Endothelial cell (in vitro differentiated cells): ENCODE measurements at regions not wholly inside any gene's neighbourhood (a gene's known extent, or its start where the extent isn't known, plus 50 kb on each side); places are given as distances from the start of the nearest gene placed in this dataset.

ENCODE experiments used
- DNase-seq: peaks from one replicate; pipeline ENCODE4 v3.0.0; 2021; ENCODE audit warnings: low spot score
- H3K27ac Mint-ChIP-seq: one replicate; pipeline ENCODE4 v1.8.0; 2021; ENCODE audit warnings: mixed read lengths, inconsistent platforms; ENCODE audit not compliant: unreplicated experiment
- H3K27me3 Mint-ChIP-seq: one replicate; pipeline ENCODE4 v1.8.0; 2021; ENCODE audit warnings: mild to moderate bottlenecking, moderate library complexity, mixed read lengths, inconsistent platforms; ENCODE audit not compliant: unreplicated experiment
- H3K36me3 Mint-ChIP-seq: one replicate; pipeline ENCODE4 v1.8.0; 2021; ENCODE audit warnings: mild to moderate bottlenecking, low read depth, mixed read lengths, inconsistent platforms; ENCODE audit not compliant: unreplicated experiment
- H3K4me1 Mint-ChIP-seq: one replicate; pipeline ENCODE4 v1.8.0; 2021; ENCODE audit warnings: mild to moderate bottlenecking, mixed read lengths, inconsistent platforms; ENCODE audit not compliant: unreplicated experiment
- H3K4me3 Mint-ChIP-seq: one replicate; pipeline ENCODE4 v1.8.0; 2021; ENCODE audit warnings: mild to moderate bottlenecking, mixed read lengths, inconsistent platforms; ENCODE audit not compliant: unreplicated experiment
- H3K9me3 Mint-ChIP-seq: one replicate; pipeline ENCODE4 v1.8.0; 2021; ENCODE audit warnings: mixed read lengths, inconsistent platforms; ENCODE audit not compliant: unreplicated experiment
- TF ChIP-seq, protein P1 (sequence below): fragments of 200-600 bp; sonication (generic); IDR thresholded peaks from one replicate; pipeline ENCODE4 v1.5.0; 2021; ENCODE audit warnings: antibody characterized with exemption; ENCODE audit not compliant: unreplicated experiment

DNA sequence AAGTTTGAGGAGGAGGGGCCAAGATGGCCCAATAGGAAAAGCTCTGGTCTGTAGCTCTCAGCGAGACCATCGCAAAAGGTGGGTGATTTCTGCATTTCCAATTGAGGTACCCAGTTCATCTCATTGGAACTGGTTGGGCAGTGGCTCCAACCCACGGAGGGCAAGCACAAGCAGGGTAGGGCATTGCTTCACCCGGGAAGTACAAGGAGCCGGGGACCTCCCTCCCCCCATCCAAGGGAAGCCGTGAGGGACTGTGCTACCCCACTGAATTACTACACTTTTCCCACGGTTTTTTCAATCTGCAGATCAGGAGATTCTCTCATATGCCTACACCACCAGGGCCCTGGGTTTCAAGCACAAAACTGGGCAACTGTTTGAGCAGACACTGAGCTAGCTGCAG, 58.0 kb upstream of the EFCAB3 start:
- Mint-ChIP-seq H3K36me3 (no peaks in the 10 kb centered on the region), H3K9me3 (no peaks in the 10 kb centered on the region), H3K27me3 (peaks cover 2% of the 10 kb centered on the region), H3K4me3 (no peak overlapping the region), H3K27ac (no peak overlapping the region), H3K4me1 (no peaks in the 10 kb centered on the region)
- DNase-seq, result no peak
- TF ChIP-seq, protein P1, sequence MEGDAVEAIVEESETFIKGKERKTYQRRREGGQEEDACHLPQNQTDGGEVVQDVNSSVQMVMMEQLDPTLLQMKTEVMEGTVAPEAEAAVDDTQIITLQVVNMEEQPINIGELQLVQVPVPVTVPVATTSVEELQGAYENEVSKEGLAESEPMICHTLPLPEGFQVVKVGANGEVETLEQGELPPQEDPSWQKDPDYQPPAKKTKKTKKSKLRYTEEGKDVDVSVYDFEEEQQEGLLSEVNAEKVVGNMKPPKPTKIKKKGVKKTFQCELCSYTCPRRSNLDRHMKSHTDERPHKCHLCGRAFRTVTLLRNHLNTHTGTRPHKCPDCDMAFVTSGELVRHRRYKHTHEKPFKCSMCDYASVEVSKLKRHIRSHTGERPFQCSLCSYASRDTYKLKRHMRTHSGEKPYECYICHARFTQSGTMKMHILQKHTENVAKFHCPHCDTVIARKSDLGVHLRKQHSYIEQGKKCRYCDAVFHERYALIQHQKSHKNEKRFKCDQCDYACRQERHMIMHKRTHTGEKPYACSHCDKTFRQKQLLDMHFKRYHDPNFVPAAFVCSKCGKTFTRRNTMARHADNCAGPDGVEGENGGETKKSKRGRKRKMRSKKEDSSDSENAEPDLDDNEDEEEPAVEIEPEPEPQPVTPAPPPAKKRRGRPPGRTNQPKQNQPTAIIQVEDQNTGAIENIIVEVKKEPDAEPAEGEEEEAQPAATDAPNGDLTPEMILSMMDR, result no peak

DNA sequence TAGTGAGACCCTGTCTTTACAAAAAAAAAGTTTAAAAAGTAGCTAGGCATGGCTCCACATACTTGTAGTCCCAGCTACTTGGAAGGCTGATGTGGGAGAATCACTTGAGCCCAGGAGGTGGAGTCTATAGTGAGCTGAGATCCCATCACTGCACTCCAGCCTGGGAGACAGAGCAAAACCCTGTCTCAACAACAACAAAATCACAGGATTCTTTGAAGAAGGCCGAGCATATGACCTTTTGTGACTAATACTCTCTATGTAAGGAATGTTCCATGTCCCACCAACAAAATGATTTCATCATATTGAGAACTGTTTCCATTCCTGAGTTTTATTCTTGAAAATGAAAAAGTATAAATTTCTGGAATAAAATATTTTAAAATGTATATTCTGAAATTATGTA, 58.9 kb upstream of the EFCAB3 start:
- TF ChIP-seq, protein P1, result no peak
- Mint-ChIP-seq H3K4me3 (no peak overlapping the region), H3K9me3 (no peaks in the 10 kb centered on the region), H3K27ac (no peak overlapping the region), H3K27me3 (peaks cover 2% of the 10 kb centered on the region), H3K4me1 (no peaks in the 10 kb centered on the region), H3K36me3 (no peaks in the 10 kb centered on the region)
- no peak for DNase-seq

DNA sequence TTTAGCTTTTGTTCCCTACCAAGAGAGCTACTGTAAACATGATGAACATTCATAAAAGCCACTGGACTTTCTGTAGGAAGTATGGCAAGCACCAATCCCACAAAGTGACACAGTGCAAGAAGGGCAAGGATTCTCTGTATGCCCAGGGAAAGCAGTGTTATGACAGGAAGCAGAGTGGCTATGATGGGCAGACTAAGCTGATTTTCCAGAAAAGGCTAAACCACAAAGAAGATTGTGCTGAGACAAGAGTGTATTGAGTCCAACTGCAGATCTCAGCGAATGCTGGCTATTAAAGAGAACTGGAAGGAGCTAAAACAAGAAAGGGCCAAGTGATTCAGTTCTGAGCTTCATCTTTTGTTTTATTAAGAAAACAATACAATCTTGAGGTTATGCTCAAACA, 60.5 kb upstream of the EFCAB3 start:
- no peak overlapping the region for H3K27ac Mint-ChIP-seq

DNA sequence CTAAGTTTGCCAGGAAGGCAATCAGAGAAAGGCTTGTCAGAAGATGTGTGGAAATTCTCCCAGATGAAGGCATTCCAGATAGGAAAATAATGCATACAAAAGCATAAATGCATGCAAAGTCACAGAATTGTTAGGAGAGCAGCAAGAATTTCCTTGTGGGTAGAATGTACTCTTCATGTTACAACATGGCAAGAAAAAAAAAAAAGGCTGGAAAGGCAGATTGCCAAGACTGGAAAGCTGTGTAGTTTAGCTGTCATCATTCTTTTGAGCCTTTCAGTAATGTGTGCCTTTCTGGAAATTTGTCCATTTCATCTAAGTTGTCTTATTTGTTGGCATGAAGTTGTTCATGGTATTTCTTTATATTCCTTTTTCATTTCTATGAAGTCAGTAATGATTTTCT, 71.0 kb upstream of the EFCAB3 start:
- no peak for DNase-seq
- Mint-ChIP-seq H3K36me3 (no peaks in the 10 kb centered on the region), H3K4me1 (no peaks in the 10 kb centered on the region), H3K27ac (no peak overlapping the region), H3K9me3 (no peaks in the 10 kb centered on the region), H3K4me3 (no peak overlapping the region), H3K27me3 (no peaks in the 10 kb centered on the region)
- TF ChIP-seq, protein P1, result no peak

More for the DNA sequence above, 60.5 kb upstream of the EFCAB3 start:
- Mint-ChIP-seq H3K4me1 (no peaks in the 10 kb centered on the region), H3K4me3 (no peak overlapping the region), H3K36me3 (no peaks in the 10 kb centered on the region), H3K9me3 (no peaks in the 10 kb centered on the region), H3K27me3 (no peaks in the 10 kb centered on the region)
- DNase-seq, result no peak
- TF ChIP-seq, protein P1, result no peak

DNA sequence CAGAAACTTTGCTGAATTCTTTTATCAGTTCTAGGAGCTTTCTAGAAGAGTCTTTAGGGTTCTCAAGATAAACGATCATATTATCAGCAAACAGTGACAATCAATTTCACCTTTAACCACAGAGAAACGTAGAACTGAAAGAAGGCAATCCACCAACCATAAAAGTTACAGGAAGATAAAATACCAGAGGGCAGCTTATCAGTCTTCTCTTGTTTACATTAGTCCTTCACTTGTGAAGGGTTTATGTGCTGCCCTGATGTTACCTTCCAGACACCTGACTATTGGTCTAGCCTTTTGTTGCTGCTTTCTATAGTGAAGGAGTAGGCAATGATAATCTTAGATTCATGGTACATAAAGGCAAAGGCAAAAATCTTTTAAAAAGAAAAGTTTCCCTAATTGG, 73.2 kb upstream of the EFCAB3 start:
- TF ChIP-seq, protein P1, result no peak
- H3K4me3 Mint-ChIP-seq, result no peak overlapping the region
- H3K9me3 Mint-ChIP-seq, result no peaks in the 10 kb centered on the region
- H3K36me3 Mint-ChIP-seq, result no peaks in the 10 kb centered on the region
- H3K27me3 Mint-ChIP-seq, result no peaks in the 10 kb centered on the region
- no peak for DNase-seq
- no peak overlapping the region for H3K27ac Mint-ChIP-seq
- H3K4me1 Mint-ChIP-seq, result no peaks in the 10 kb centered on the region
